ENCODE measurements at regions not wholly inside any gene's neighbourhood (a gene's known extent, or its start where the extent isn't known, plus 50 kb on each side); places are given as distances from the start of the nearest gene placed in this dataset.
A peak's percentile ranks its signal among the peaks of the same experiment; 100 is the strongest.

DNA sequence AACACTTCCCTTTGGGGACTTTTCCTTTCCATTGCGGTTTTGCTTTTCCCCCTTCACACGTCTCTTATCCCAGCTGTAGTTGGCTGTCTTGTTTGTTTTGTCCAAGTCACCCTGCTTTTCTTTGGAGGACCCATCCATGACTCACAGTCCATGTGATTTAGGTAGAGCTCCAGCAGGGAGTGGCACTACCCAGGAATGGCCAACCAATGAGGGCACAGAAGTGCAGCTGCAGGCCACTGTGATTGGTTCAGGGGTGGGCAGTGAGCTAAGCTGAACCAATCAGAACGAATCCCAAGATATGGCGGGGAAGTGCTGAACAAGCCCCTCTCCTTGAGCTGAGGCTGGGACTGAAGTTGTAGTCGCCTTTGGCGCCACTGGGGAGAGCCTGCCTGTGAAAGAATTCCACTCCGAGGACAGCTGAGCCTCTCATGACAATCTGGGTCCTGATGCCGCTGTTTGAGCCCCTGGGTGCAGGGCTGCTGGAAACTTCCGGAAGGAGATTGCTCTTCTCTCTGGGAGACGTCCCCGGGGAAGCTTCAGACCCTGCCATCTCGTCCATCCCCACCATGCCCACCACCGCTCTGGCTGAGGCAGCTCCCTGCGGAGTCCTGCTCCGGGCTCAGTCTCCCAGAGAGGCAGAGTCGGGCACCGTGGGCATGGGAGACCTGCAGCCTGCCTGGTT lies 62.9 kb upstream of the URI1 start:
- Histone ChIP-seq H3K27me3 (ENCODE audit: control insufficient read depth in 3 of 3, insufficient read depth in 3 of 3, low read length in 2 of 3) (peaks cover 0 to 16% (median 3%) of the 10 kb centered on the region in 3 donors), H3K9me3 (ENCODE audit: control insufficient read depth in 4 of 4, insufficient read depth in 3 of 4, low read length in 3 of 4) (no peaks in the 10 kb centered on the region), H3K9ac (ENCODE audit: insufficient read depth in 1 of 2, low read length in 2 of 2) (no peak overlapping the region), H3K36me3 (ENCODE audit: control insufficient read depth in 4 of 4, insufficient read depth in 4 of 4, low read length in 4 of 4) (no peaks in the 10 kb centered on the region), H3K27ac (ENCODE audit: low read depth in 1 of 2, low read length in 1 of 2) (no peak overlapping the region), H3K4me1 (ENCODE audit: control insufficient read depth in 5 of 5, insufficient read depth in 5 of 5, low read length in 5 of 5) (no peaks in the 10 kb centered on the region), H3K4me3 (no peak overlapping the region)
- TF ChIP-seq, protein P1, sequence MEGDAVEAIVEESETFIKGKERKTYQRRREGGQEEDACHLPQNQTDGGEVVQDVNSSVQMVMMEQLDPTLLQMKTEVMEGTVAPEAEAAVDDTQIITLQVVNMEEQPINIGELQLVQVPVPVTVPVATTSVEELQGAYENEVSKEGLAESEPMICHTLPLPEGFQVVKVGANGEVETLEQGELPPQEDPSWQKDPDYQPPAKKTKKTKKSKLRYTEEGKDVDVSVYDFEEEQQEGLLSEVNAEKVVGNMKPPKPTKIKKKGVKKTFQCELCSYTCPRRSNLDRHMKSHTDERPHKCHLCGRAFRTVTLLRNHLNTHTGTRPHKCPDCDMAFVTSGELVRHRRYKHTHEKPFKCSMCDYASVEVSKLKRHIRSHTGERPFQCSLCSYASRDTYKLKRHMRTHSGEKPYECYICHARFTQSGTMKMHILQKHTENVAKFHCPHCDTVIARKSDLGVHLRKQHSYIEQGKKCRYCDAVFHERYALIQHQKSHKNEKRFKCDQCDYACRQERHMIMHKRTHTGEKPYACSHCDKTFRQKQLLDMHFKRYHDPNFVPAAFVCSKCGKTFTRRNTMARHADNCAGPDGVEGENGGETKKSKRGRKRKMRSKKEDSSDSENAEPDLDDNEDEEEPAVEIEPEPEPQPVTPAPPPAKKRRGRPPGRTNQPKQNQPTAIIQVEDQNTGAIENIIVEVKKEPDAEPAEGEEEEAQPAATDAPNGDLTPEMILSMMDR (IDR thresholded peaks at IDR 0.05; ENCODE audit: control extremely low read depth, extremely low read depth), result no peak
- DNase-seq (peak in 1 of 3 donors; percentile 6), ATAC-seq (ENCODE audit: insufficient read depth, low FRiP score) (no peak)
- WGBS, 2 donors, result 77 to 88% methylated on average over 17 of the region's 17 CpGs

- no peak overlapping the region for H3K4me3 ChIP-seq
- no peak for ATAC-seq (ENCODE audit: insufficient read depth, low FRiP score)
- H3K36me3 ChIP-seq (ENCODE audit: control insufficient read depth in 4 of 4, insufficient read depth in 4 of 4, low read length in 4 of 4), result no peaks in the 10 kb centered on the region
- no peak for DNase-seq
- peaks cover 0 to 13% (median 3%) of the 10 kb centered on the region in 3 donors for H3K27me3 ChIP-seq (ENCODE audit: control insufficient read depth in 3 of 3, insufficient read depth in 3 of 3, low read length in 2 of 3)
- no peak overlapping the region for H3K9ac ChIP-seq (ENCODE audit: insufficient read depth in 1 of 2, low read length in 2 of 2)
- TF ChIP-seq, protein P1 (IDR thresholded peaks at IDR 0.05; ENCODE audit: control extremely low read depth, extremely low read depth), result no peak
- H3K4me1 ChIP-seq (ENCODE audit: control insufficient read depth in 5 of 5, insufficient read depth in 5 of 5, low read length in 5 of 5), result no peaks in the 10 kb centered on the region
- WGBS, 2 donors, result 65 to 68% methylated on average over 7 of the region's 7 CpGs
- H3K9me3 ChIP-seq (ENCODE audit: control insufficient read depth in 4 of 4, insufficient read depth in 3 of 4, low read length in 3 of 4), result peaks cover 0 to 3% (median 0%) of the 10 kb centered on the region in 4 donors
- H3K27ac ChIP-seq (ENCODE audit: low read depth in 1 of 2, low read length in 1 of 2), result no peak overlapping the region
These were observed 62.4 kb upstream of the URI1 start for GRCh38 chr19:29879655-29879974.

- 68 to 75% methylated on average over 10 of the region's 10 CpGs for WGBS, 2 donors
- Histone ChIP-seq H3K4me3 (no peak overlapping the region), H3K4me1 (ENCODE audit: control insufficient read depth in 5 of 5, insufficient read depth in 5 of 5, low read length in 5 of 5) (no peaks in the 10 kb centered on the region), H3K9ac (ENCODE audit: insufficient read depth in 1 of 2, low read length in 2 of 2) (no peak overlapping the region), H3K27ac (ENCODE audit: low read depth in 1 of 2, low read length in 1 of 2) (no peak overlapping the region), H3K9me3 (ENCODE audit: control insufficient read depth in 4 of 4, insufficient read depth in 3 of 4, low read length in 3 of 4) (peaks cover 0 to 3% (median 0%) of the 10 kb centered on the region in 4 donors), H3K36me3 (ENCODE audit: control insufficient read depth in 4 of 4, insufficient read depth in 4 of 4, low read length in 4 of 4) (no peaks in the 10 kb centered on the region), H3K27me3 (ENCODE audit: control insufficient read depth in 3 of 3, insufficient read depth in 3 of 3, low read length in 2 of 3) (peaks cover 0 to 13% (median 3%) of the 10 kb centered on the region in 3 donors)
- ATAC-seq (ENCODE audit: insufficient read depth, low FRiP score), result no peak
- no peak for DNase-seq
- TF ChIP-seq, protein P1 (IDR thresholded peaks at IDR 0.05; ENCODE audit: control extremely low read depth, extremely low read depth), result no peak
These were observed 61.4 kb upstream of the URI1 start for GRCh38 chr19:29880498-29881081.

Measured in lung (tissue), 11 donors.